Thyroid gland (tissue), 4 donors: ENCODE measurements at regions not wholly inside any gene's neighbourhood (a gene's known extent, or its start where the extent isn't known, plus 50 kb on each side); places are given as distances from the start of the nearest gene placed in this dataset.

Experiments
- DNase-seq, 2 donors: peaks; one replicate each; pipeline ENCODE4 v3.0.0-alpha.2; 2019
- H3K27ac ChIP-seq, 3 donors: fragments of 200-600 bp; sonication (generic); 1 replicate in 2 of 3; 2 replicates in 1 of 3; pipeline ENCODE4 v1.5.1; 2016 to 2019; ENCODE audit warnings: mild to moderate bottlenecking in 1 of 3, moderate library complexity in 1 of 3
- H3K27me3 ChIP-seq: fragments of 200-600 bp; sonication (generic); one replicate; pipeline ENCODE4 v1.5.1; 2019
- H3K36me3 ChIP-seq, 2 donors: fragments of 200-600 bp; sonication (generic); one replicate each; pipeline ENCODE4 v1.5.1; 2016 to 2019
- H3K4me1 ChIP-seq, 2 donors: fragments of 200-600 bp; sonication (generic); one replicate each; pipeline ENCODE4 v1.5.1; 2017 to 2019
- H3K4me3 ChIP-seq, 3 donors: fragments of 200-600 bp; sonication (generic); replicated peaks in 1 of 3; 1 replicate in 2 of 3; 2 replicates in 1 of 3; pipeline ENCODE4 v1.5.1; 2016; ENCODE audit warnings: mild to moderate bottlenecking in 1 of 3
- H3K9me3 ChIP-seq: fragments of 200-600 bp; sonication (generic); one replicate; pipeline ENCODE4 v1.5.1; 2017
- CTCF ChIP-seq, 6 experiments: fragments of 200-600 bp in 3 of 6; fragments of 450-650 bp in 3 of 6; sonication (generic) in 3 of 6; IDR thresholded peaks; one replicate each; pipeline ENCODE4 v1.5.1; 2016 to 2019; ENCODE audit warnings: antibody characterized with exemption in 6 of 6, mild to moderate bottlenecking in 2 of 6, inconsistent platforms in 1 of 6, moderate library complexity in 1 of 6
- POLR2A ChIP-seq, 2 donors: fragments of 450-650 bp; IDR thresholded peaks; one replicate each; pipeline ENCODE4 v1.6.1; 2017; ENCODE audit warnings: antibody characterized with exemption in 2 of 2, mild to moderate bottlenecking in 2 of 2, moderate library complexity in 1 of 2
- WGBS, 2 donors: methylation state at CpG; one replicate each; pipeline ENCODE4 v1.1.5; 2017; 5-methylcytosine and 5-hydroxymethylcytosine counted together
- intact Hi-C: fragments of 100-400 bp; cut with DNase I; formaldehyde crosslinking; loops from one replicate; pipeline ENCODE4 v1.15.1; 2023

DNA sequence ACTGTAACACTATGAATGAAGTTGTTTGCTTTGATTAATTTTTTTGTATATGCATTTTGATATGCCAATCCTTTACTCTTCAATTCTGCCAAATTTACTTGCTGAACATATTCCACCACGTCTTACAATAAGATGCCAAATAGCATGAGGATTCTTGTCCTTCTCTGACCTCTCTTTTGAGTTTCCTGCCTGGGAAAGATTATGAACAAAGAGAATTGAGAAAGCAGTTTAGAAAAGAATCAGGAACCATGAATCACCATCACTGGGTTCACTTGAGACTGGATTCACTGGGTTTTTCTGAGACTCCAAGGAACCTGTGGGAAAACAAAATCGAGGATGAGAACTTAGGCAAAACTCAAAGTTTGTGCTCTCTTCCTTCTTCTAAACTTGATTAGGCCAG lies 256.5 kb downstream of the CETN3 start:
- Histone ChIP-seq H3K4me3 (no peak overlapping the region), H3K9me3 (no peaks in the 10 kb centered on the region), H3K36me3 (no peaks in the 10 kb centered on the region), H3K4me1 (no peaks in the 10 kb centered on the region), H3K27me3 (no peaks in the 10 kb centered on the region), H3K27ac (no peak overlapping the region)
- DNase-seq, result no peak
- intact Hi-C loops, result no loop called here
- 61 to 80% methylated on average over 2 of the region's 2 CpGs for WGBS, 2 donors
- TF ChIP-seq CTCF (IDR thresholded peaks at IDR 0.05) (no peak), POLR2A (IDR thresholded peaks at IDR 0.05) (no peak)

DNA sequence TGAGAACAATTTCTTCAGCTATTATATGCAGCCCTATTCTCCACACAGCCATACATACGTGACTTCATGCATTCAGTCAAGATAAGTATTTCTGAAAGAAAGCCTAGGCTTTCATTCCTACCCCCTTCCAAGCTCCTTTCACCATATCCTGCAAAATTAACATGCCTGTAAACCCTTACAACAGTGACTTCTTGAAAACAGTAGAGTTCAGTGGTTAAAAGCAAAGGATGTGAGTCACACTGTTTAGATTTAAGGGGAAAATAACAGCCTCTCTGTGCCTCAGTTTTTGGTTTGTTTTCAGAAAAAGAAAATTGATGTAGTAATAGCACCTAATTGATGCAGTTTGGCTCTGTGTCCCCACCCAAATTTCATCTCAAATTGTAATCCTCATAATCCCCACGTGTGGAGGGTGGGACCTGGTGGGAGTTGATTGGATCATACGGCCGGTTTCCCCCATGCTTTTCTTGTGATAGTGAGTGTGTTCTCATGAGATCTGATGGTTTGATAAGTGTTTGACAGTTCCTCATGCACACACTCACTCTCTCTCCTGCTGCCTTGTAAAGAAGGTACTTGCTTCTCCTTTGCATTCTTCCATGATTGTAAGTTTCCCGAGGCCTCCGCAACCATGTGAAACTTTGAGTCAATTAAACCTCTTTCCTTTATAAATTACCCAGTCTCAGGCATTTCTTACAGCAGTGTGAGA lies 264.8 kb downstream of the CETN3 start:
- no peaks in the 10 kb centered on the region for H3K4me1 ChIP-seq
- intact Hi-C loops, result no loop called here
- no peak for DNase-seq
- H3K36me3 ChIP-seq, result no peaks in the 10 kb centered on the region
- H3K9me3 ChIP-seq, result no peaks in the 10 kb centered on the region
- WGBS, 2 donors, result 84 to 90% methylated on average over 6 of the region's 6 CpGs
- no peak for TF ChIP-seq POLR2A (IDR thresholded peaks at IDR 0.05)
- no peak for TF ChIP-seq CTCF (IDR thresholded peaks at IDR 0.05)
- H3K4me3 ChIP-seq, result no peak overlapping the region
- no peak overlapping the region for H3K27ac ChIP-seq
- no peaks in the 10 kb centered on the region for H3K27me3 ChIP-seq

DNA sequence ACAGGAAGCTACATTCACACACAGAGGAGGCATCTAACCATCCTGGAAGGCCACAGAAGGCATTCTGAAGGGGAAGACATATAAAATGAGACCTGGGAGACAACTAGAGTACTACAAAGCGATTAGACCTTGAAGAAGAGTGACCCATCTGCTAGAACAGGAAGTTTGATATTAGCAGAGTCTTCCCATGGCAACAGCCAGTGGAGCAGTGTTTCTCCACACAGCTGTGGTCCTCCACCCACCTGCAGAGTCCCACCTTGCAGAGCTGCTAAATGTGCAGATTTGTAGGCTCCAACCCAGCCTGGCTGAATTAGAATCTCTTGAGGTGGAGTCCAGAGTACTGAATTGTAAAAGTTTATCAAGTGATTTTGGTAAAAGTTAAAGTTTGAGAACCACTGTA lies 267.0 kb downstream of the CETN3 start:
- H3K4me3 ChIP-seq, result no peak overlapping the region
- H3K27me3 ChIP-seq, result no peaks in the 10 kb centered on the region
- no peaks in the 10 kb centered on the region for H3K9me3 ChIP-seq
- 88 to 92% methylated on average over 1 of the region's 1 CpG for WGBS, 2 donors
- H3K36me3 ChIP-seq, result no peaks in the 10 kb centered on the region
- intact Hi-C loops, result no loop called here
- DNase-seq, result no peak
- H3K27ac ChIP-seq, result no peak overlapping the region
- H3K4me1 ChIP-seq, result no peaks in the 10 kb centered on the region
- TF ChIP-seq POLR2A (IDR thresholded peaks at IDR 0.05) (no peak), CTCF (IDR thresholded peaks at IDR 0.05) (no peak)

- H3K4me3 ChIP-seq, result no peak overlapping the region
- WGBS, 2 donors, result 60% methylated on average over 3 of the region's 3 CpGs
- intact Hi-C loops, result no loop called here
- TF ChIP-seq POLR2A (IDR thresholded peaks at IDR 0.05) (no peak), CTCF (IDR thresholded peaks at IDR 0.05) (no peak)
- H3K36me3 ChIP-seq, result no peaks in the 10 kb centered on the region
- no peaks in the 10 kb centered on the region for H3K27me3 ChIP-seq
- no peak for DNase-seq
- no peaks in the 10 kb centered on the region for H3K4me1 ChIP-seq
- no peaks in the 10 kb centered on the region for H3K9me3 ChIP-seq
- no peak overlapping the region for H3K27ac ChIP-seq
Observed at GRCh38 chr5:90141984-90142383, 267.6 kb downstream of the CETN3 start.

- no peaks in the 10 kb centered on the region for H3K9me3 ChIP-seq
- H3K27ac ChIP-seq, result no peak overlapping the region
- no peaks in the 10 kb centered on the region for H3K4me1 ChIP-seq
- 87 to 96% methylated on average over 8 of the region's 10 CpGs for WGBS, 2 donors
- intact Hi-C loops, result no loop called here
- H3K36me3 ChIP-seq, result no peaks in the 10 kb centered on the region
- no peaks in the 10 kb centered on the region for H3K27me3 ChIP-seq
- no peak for DNase-seq
- no peak for TF ChIP-seq CTCF (IDR thresholded peaks at IDR 0.05)
- TF ChIP-seq POLR2A (IDR thresholded peaks at IDR 0.05), result no peak
- H3K4me3 ChIP-seq, result no peak overlapping the region
Observed at GRCh38 chr5:90136952-90137528, 272.5 kb downstream of the CETN3 start.
